ENCODE measurements at regions not wholly inside any gene's neighbourhood (a gene's known extent, or its start where the extent isn't known, plus 50 kb on each side); places are given as distances from the start of the nearest gene placed in this dataset.

DNA sequence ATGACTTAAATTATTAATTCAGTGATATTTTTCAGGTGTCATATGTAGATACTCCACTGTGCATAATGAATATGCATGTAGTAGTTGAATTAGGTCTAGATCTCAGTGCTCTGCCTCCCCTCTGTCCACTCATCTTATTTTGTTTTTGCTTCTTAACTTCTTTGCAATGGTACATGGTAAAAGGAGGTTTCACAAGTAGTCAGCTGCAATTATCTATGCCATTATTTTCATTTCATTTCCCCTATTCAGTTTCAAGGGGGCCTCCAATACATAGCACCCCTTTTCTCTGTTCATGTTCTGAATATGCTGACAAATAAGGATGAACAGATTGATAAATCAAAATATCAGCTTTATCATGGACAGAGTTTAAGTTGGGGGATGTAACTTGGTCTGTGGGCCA is 511.6 kb upstream of the ZNF608 start:
- no peaks in the 10 kb centered on the region for H3K36me3 ChIP-seq (ENCODE audit: control insufficient read depth in 4 of 4, insufficient read depth in 3 of 4, low read depth in 1 of 4, low read length in 3 of 4)
- H3K9me3 ChIP-seq (ENCODE audit: control insufficient read depth in 4 of 4, low read length in 3 of 4) = peaks cover 0 to 4% (median 3%) of the 10 kb centered on the region in 4 donors
- no peaks in the 10 kb centered on the region for H3K27me3 ChIP-seq (ENCODE audit: control insufficient read depth in 4 of 4, insufficient read depth in 4 of 4, low read length in 3 of 4)
- TF ChIP-seq, protein P1, sequence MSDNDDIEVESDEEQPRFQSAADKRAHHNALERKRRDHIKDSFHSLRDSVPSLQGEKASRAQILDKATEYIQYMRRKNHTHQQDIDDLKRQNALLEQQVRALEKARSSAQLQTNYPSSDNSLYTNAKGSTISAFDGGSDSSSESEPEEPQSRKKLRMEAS (IDR thresholded peaks at IDR 0.05) = no peak
- TF ChIP-seq, protein P2, sequence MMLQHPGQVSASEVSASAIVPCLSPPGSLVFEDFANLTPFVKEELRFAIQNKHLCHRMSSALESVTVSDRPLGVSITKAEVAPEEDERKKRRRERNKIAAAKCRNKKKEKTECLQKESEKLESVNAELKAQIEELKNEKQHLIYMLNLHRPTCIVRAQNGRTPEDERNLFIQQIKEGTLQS (IDR thresholded peaks at IDR 0.05) = no peak
- TF ChIP-seq JUND (IDR thresholded peaks at IDR 0.05) (no peak), YY1 (IDR thresholded peaks at IDR 0.05) (no peak), HNF4A (conservative IDR thresholded peaks at IDR 0.05) (no peak), RAD21 (IDR thresholded peaks at IDR 0.05) (no peak)
- H3K27ac ChIP-seq (ENCODE audit: low read depth in 1 of 2, low read length in 2 of 2) = no peak overlapping the region
- no peaks in the 10 kb centered on the region for H3K4me1 ChIP-seq (ENCODE audit: control insufficient read depth in 4 of 4, insufficient read depth in 4 of 4, low read length in 3 of 4)
- no peak overlapping the region for H3K4me3 ChIP-seq (ENCODE audit: low read depth in 1 of 3, low read length in 3 of 3)
- H3K9ac ChIP-seq (ENCODE audit: low read depth in 1 of 2, low read length in 2 of 2) = no peak overlapping the region
- DNase-seq (ENCODE audit: low spot score) = no peak

DNA sequence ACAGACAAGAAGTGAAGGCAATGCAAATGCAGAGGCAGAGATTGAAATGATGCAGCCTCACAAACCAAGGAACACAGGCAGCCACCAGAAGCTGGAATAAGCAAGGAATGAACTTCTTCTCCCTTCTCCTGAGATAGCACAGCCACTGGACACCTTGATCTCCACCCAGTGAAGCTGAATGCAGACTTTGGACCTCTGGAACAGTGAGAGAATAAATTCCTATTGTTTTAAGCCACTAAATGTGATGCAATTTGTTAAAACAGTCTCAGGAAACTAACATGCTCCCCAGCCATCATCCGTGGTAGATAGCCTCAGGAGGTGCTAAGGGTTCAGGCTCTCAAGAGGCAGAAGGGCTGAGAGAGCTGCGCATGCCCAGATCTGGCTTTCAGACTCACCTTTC is 512.2 kb upstream of the ZNF608 start:
- H3K9me3 ChIP-seq (ENCODE audit: control insufficient read depth in 4 of 4, low read length in 3 of 4) = peaks cover 0 to 4% (median 2%) of the 10 kb centered on the region in 4 donors
- H3K9ac ChIP-seq (ENCODE audit: low read depth in 1 of 2, low read length in 2 of 2) = no peak overlapping the region
- H3K27me3 ChIP-seq (ENCODE audit: control insufficient read depth in 4 of 4, insufficient read depth in 4 of 4, low read length in 3 of 4) = no peaks in the 10 kb centered on the region
- H3K27ac ChIP-seq (ENCODE audit: low read depth in 1 of 2, low read length in 2 of 2) = no peak overlapping the region
- no peak for TF ChIP-seq NR2F2 (IDR thresholded peaks at IDR 0.05)
- no peaks in the 10 kb centered on the region for H3K36me3 ChIP-seq (ENCODE audit: control insufficient read depth in 4 of 4, insufficient read depth in 3 of 4, low read depth in 1 of 4, low read length in 3 of 4)
- WGBS = 52% methylated on average over 2 of the region's 2 CpGs
- no peak overlapping the region for H3K4me3 ChIP-seq (ENCODE audit: low read depth in 1 of 3, low read length in 3 of 3)
- no peak for DNase-seq (ENCODE audit: low spot score)
- H3K4me1 ChIP-seq (ENCODE audit: control insufficient read depth in 4 of 4, insufficient read depth in 4 of 4, low read length in 3 of 4) = no peaks in the 10 kb centered on the region

DNA sequence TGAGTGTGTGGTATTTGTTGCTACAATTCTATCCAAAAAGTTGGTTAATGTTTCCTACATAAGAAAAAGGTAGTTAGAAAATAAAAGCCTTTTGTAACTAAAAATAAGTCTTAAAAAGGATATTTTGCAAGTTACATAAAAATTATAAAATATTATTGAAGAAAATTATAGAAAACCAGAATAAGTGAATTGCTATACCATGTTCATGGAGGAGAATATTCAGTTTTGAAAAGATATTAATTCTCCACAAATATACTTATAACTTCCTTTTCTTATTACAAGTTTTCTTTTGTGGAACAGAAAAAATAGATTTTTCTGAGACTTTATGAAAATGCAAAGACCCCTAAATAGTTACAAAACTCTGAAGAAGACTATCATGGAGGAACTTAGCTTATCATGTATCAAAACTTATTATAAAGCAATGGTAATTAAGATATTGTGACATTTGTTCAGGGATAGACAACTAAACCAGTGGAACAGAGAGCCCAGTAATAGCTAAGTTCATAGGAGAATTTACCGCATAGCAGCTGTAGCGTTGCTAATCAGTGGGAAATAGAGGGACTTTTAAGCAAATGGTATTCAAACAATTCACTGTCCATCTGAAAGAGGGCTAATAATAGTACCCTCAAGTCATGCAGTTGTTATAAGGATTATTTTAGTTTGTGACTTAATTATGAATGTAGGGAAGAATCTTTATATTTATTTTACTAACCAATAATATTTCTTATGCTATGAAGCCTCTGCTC is 515.2 kb upstream of the ZNF608 start:
- Histone ChIP-seq H3K36me3 (ENCODE audit: control insufficient read depth in 4 of 4, insufficient read depth in 3 of 4, low read depth in 1 of 4, low read length in 3 of 4) (no peaks in the 10 kb centered on the region), H3K4me1 (ENCODE audit: control insufficient read depth in 4 of 4, insufficient read depth in 4 of 4, low read length in 3 of 4) (no peaks in the 10 kb centered on the region), H3K4me3 (ENCODE audit: low read depth in 1 of 3, low read length in 3 of 3) (no peak overlapping the region), H3K27ac (ENCODE audit: low read depth in 1 of 2, low read length in 2 of 2) (no peak overlapping the region), H3K9me3 (ENCODE audit: control insufficient read depth in 4 of 4, low read length in 3 of 4) (no peaks in the 10 kb centered on the region), H3K27me3 (ENCODE audit: control insufficient read depth in 4 of 4, insufficient read depth in 4 of 4, low read length in 3 of 4) (no peaks in the 10 kb centered on the region), H3K9ac (ENCODE audit: low read depth in 1 of 2, low read length in 2 of 2) (no peak overlapping the region)
- TF ChIP-seq, protein P3, sequence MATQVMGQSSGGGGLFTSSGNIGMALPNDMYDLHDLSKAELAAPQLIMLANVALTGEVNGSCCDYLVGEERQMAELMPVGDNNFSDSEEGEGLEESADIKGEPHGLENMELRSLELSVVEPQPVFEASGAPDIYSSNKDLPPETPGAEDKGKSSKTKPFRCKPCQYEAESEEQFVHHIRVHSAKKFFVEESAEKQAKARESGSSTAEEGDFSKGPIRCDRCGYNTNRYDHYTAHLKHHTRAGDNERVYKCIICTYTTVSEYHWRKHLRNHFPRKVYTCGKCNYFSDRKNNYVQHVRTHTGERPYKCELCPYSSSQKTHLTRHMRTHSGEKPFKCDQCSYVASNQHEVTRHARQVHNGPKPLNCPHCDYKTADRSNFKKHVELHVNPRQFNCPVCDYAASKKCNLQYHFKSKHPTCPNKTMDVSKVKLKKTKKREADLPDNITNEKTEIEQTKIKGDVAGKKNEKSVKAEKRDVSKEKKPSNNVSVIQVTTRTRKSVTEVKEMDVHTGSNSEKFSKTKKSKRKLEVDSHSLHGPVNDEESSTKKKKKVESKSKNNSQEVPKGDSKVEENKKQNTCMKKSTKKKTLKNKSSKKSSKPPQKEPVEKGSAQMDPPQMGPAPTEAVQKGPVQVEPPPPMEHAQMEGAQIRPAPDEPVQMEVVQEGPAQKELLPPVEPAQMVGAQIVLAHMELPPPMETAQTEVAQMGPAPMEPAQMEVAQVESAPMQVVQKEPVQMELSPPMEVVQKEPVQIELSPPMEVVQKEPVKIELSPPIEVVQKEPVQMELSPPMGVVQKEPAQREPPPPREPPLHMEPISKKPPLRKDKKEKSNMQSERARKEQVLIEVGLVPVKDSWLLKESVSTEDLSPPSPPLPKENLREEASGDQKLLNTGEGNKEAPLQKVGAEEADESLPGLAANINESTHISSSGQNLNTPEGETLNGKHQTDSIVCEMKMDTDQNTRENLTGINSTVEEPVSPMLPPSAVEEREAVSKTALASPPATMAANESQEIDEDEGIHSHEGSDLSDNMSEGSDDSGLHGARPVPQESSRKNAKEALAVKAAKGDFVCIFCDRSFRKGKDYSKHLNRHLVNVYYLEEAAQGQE (IDR thresholded peaks at IDR 0.05) = no peak
- TF ChIP-seq FOXA1 (IDR thresholded peaks at IDR 0.05) (no peak), JUND (IDR thresholded peaks at IDR 0.05) (no peak), FOXA2 (IDR thresholded peaks at IDR 0.05) (no peak), HNF4G (IDR thresholded peaks at IDR 0.05) (no peak), EGR1 (IDR thresholded peaks at IDR 0.05; ENCODE audit: low read depth in 2 of 2) (no peak), SP1 (IDR thresholded peaks at IDR 0.05) (no peak), YY1 (IDR thresholded peaks at IDR 0.05) (no peak), TAF1 (conservative IDR thresholded peaks at IDR 0.05) (no peak), GABPA (IDR thresholded peaks at IDR 0.05 in 1 of 2, conservative IDR thresholded peaks at IDR 0.05 in 1 of 2) (no peak), RAD21 (IDR thresholded peaks at IDR 0.05) (no peak), HNF4A (conservative IDR thresholded peaks at IDR 0.05) (no peak), NR2F2 (IDR thresholded peaks at IDR 0.05) (no peak), RXRA (IDR thresholded peaks at IDR 0.05) (no peak)
- TF ChIP-seq, protein P2 (IDR thresholded peaks at IDR 0.05) = no peak
- TF ChIP-seq, protein P4, sequence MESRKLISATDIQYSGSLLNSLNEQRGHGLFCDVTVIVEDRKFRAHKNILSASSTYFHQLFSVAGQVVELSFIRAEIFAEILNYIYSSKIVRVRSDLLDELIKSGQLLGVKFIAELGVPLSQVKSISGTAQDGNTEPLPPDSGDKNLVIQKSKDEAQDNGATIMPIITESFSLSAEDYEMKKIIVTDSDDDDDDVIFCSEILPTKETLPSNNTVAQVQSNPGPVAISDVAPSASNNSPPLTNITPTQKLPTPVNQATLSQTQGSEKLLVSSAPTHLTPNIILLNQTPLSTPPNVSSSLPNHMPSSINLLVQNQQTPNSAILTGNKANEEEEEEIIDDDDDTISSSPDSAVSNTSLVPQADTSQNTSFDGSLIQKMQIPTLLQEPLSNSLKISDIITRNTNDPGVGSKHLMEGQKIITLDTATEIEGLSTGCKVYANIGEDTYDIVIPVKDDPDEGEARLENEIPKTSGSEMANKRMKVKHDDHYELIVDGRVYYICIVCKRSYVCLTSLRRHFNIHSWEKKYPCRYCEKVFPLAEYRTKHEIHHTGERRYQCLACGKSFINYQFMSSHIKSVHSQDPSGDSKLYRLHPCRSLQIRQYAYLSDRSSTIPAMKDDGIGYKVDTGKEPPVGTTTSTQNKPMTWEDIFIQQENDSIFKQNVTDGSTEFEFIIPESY (IDR thresholded peaks at IDR 0.05) = no peak
- TF ChIP-seq, protein P1 (IDR thresholded peaks at IDR 0.05) = no peak
- TF ChIP-seq, protein P5, sequence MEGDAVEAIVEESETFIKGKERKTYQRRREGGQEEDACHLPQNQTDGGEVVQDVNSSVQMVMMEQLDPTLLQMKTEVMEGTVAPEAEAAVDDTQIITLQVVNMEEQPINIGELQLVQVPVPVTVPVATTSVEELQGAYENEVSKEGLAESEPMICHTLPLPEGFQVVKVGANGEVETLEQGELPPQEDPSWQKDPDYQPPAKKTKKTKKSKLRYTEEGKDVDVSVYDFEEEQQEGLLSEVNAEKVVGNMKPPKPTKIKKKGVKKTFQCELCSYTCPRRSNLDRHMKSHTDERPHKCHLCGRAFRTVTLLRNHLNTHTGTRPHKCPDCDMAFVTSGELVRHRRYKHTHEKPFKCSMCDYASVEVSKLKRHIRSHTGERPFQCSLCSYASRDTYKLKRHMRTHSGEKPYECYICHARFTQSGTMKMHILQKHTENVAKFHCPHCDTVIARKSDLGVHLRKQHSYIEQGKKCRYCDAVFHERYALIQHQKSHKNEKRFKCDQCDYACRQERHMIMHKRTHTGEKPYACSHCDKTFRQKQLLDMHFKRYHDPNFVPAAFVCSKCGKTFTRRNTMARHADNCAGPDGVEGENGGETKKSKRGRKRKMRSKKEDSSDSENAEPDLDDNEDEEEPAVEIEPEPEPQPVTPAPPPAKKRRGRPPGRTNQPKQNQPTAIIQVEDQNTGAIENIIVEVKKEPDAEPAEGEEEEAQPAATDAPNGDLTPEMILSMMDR (IDR thresholded peaks at IDR 0.05; ENCODE audit: low read depth, low read length, missing input control) = no peak
- DNase-seq (ENCODE audit: low spot score) = no peak
- WGBS = 98% methylated on average over 2 of the region's 2 CpGs

Measured in liver (tissue), 8 donors.